Prostate gland (tissue), 2 donors: ENCODE measurements at regions not wholly inside any gene's neighbourhood (a gene's known extent, or its start where the extent isn't known, plus 50 kb on each side); places are given as distances from the start of the nearest gene placed in this dataset.

Experiments used
- POLR2A ChIP-seq: fragments of 450-650 bp; IDR thresholded peaks from one replicate; pipeline ENCODE4 v1.6.1; 2016; ENCODE audit warnings: antibody characterized with exemption, mild to moderate bottlenecking
- POLR2AphosphoS5 ChIP-seq: sonication (generic); formaldehyde crosslinking; IDR thresholded peaks from one replicate; pipeline ENCODE4 v1.6.1; 2017; ENCODE audit warnings: antibody characterized with exemption
- TF ChIP-seq, protein P1 (sequence below), 4 experiments: fragments of 200-600 bp in 2 of 4; fragments of 450-650 bp in 2 of 4; sonication (generic) in 2 of 4; IDR thresholded peaks; 1 replicate in 3 of 4; 2 replicates in 1 of 4; pipeline ENCODE4 v1.5.1; 2016 to 2019; ENCODE audit warnings: antibody characterized with exemption in 4 of 4, mild to moderate bottlenecking in 2 of 4, moderate library complexity in 2 of 4

GRCh38 chr6:147772724-147773123 is 264.2 kb downstream of the SAMD5 start:
- TF ChIP-seq, protein P1, sequence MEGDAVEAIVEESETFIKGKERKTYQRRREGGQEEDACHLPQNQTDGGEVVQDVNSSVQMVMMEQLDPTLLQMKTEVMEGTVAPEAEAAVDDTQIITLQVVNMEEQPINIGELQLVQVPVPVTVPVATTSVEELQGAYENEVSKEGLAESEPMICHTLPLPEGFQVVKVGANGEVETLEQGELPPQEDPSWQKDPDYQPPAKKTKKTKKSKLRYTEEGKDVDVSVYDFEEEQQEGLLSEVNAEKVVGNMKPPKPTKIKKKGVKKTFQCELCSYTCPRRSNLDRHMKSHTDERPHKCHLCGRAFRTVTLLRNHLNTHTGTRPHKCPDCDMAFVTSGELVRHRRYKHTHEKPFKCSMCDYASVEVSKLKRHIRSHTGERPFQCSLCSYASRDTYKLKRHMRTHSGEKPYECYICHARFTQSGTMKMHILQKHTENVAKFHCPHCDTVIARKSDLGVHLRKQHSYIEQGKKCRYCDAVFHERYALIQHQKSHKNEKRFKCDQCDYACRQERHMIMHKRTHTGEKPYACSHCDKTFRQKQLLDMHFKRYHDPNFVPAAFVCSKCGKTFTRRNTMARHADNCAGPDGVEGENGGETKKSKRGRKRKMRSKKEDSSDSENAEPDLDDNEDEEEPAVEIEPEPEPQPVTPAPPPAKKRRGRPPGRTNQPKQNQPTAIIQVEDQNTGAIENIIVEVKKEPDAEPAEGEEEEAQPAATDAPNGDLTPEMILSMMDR (IDR thresholded peaks at IDR 0.05): no peak
- TF ChIP-seq POLR2AphosphoS5 (no peak), POLR2A (no peak)
